Fibroblast of pulmonary artery (primary cell): ENCODE measurements at regions not wholly inside any gene's neighbourhood (a gene's known extent, or its start where the extent isn't known, plus 50 kb on each side); places are given as distances from the start of the nearest gene placed in this dataset.

Source experiments
- DNase-seq: peaks from one replicate; pipeline ENCODE4 v3.0.0-alpha.2; 2010; ENCODE audit warnings: low read depth
- H3K4me3 ChIP-seq: replicated peaks from 2 replicates; pipeline ENCODE4 v1.5.1; 2011; ENCODE audit warnings: low read depth, mild to moderate bottlenecking, control low read depth, low read length, moderate library complexity
- CTCF ChIP-seq: IDR thresholded peaks from 2 replicates; pipeline ENCODE4 v1.5.1; 2011; ENCODE audit warnings: mild to moderate bottlenecking, control low read depth, low read length, inconsistent platforms; ENCODE audit errors: missing control alignments

- TF ChIP-seq CTCF: no peak
- no peak overlapping the region for H3K4me3 ChIP-seq
- DNase-seq: no peak
Measured at GRCh38 chr4:95979961-95980876, 140.3 kb downstream of the PDHA2 start.

GRCh38 chr4:95980877-95981360 is 141.0 kb downstream of the PDHA2 start:
- no peak for TF ChIP-seq CTCF
- DNase-seq: no peak
- no peak overlapping the region for H3K4me3 ChIP-seq

GRCh38 chr4:95981591-95981990 is 141.7 kb downstream of the PDHA2 start:
- TF ChIP-seq CTCF: no peak
- no peak for DNase-seq
- H3K4me3 ChIP-seq: no peak overlapping the region

- H3K4me3 ChIP-seq: no peak overlapping the region
- no peak for TF ChIP-seq CTCF
- DNase-seq: no peak
Measured at GRCh38 chr4:95982516-95982915, 142.6 kb downstream of the PDHA2 start.

- no peak overlapping the region for H3K4me3 ChIP-seq
- no peak for TF ChIP-seq CTCF
- DNase-seq: no peak
Measured at GRCh38 chr4:95984081-95984480, 144.2 kb downstream of the PDHA2 start.

- no peak for TF ChIP-seq CTCF
- no peak overlapping the region for H3K4me3 ChIP-seq
- no peak for DNase-seq
Measured at GRCh38 chr4:95985051-95985450, 145.2 kb downstream of the PDHA2 start.
